H1 (cell line): ENCODE measurements at regions not wholly inside any gene's neighbourhood (a gene's known extent, or its start where the extent isn't known, plus 50 kb on each side); places are given as distances from the start of the nearest gene placed in this dataset.

Source experiments
- CTCF ChIA-PET: fragments of 300-600 bp; sonication (Branson Sonifier 250); formaldehyde crosslinking; loops from one replicate; lab custom pipeline; 2021; ENCODE audit not compliant: partially characterized antibody; lab: Charles Lee
- POLR2A ChIA-PET: fragments of 300-600 bp; sonication (Branson Sonifier 250); formaldehyde crosslinking; loops from one replicate; lab custom pipeline; 2021; ENCODE audit warnings: inconsistent platforms; ENCODE audit not compliant: partially characterized antibody; lab: Charles Lee
- DNase-seq, 2 experiments: peaks; one replicate each; pipeline versions ENCODE4 v3.0.0 to v3.0.0-alpha.2; 2010 to 2022; ENCODE audit warnings: low spot score in 2 of 2, low read depth in 1 of 2, mixed read lengths in 1 of 2
- FAIRE-seq: peaks from 2 replicates; lab custom pipeline; 2011; peaks lifted over from hg19 to GRCh38; lab: Jason Lieb, UNC
- H2AFZ ChIP-seq: 2 replicates; pipeline ENCODE4 v1.8.1; 2012; ENCODE audit warnings: low read length, inconsistent platforms
- H2AK5ac ChIP-seq: 2 replicates; pipeline ENCODE4 v1.6.1; 2013; ENCODE audit warnings: low read depth, low read length
- H2BK120ac ChIP-seq: replicated peaks from 2 replicates; pipeline ENCODE3; 2013; ENCODE audit warnings: low read depth, low read length, inconsistent platforms
- H2BK12ac ChIP-seq: 2 replicates; pipeline ENCODE4 v1.6.1; 2013; ENCODE audit warnings: low read depth, low read length
- H2BK15ac ChIP-seq: 2 replicates; pipeline ENCODE4 v1.6.1; 2013; ENCODE audit warnings: low read length
- H2BK20ac ChIP-seq: 2 replicates; pipeline ENCODE4 v1.6.1; 2013; ENCODE audit warnings: low read length
- H2BK5ac ChIP-seq: 2 replicates; pipeline ENCODE4 v1.6.1; 2013; ENCODE audit warnings: low read depth, low read length
- H3K14ac ChIP-seq: 2 replicates; pipeline ENCODE4 v1.6.1; 2013; ENCODE audit warnings: inconsistent platforms; ENCODE audit not compliant: insufficient read length
- H3K18ac ChIP-seq: 2 replicates; pipeline ENCODE4 v1.6.1; 2013; ENCODE audit warnings: low read length; ENCODE audit errors: extremely low read depth
- H3K23ac ChIP-seq: 2 replicates; pipeline ENCODE4 v1.6.1; 2013; ENCODE audit warnings: inconsistent platforms; ENCODE audit not compliant: insufficient read length
- H3K23me2 ChIP-seq: 2 replicates; pipeline ENCODE4 v1.6.1; 2013; ENCODE audit warnings: low read depth, low read length
- H3K27ac ChIP-seq: 2 replicates; pipeline ENCODE4 v1.6.1; 2011; ENCODE audit warnings: low read depth, low read length, inconsistent platforms
- H3K27me3 ChIP-seq, 4 experiments: replicated peaks in 1 of 4; 1 replicate in 1 of 4; 2 replicates in 3 of 4; pipeline versions ENCODE4 v1.6.1 to v1.8.1; 2011 to 2013; ENCODE audit warnings: low read length in 3 of 4, mild to moderate bottlenecking in 3 of 4, inconsistent platforms in 2 of 4, mixed read lengths in 2 of 4, moderate library complexity in 1 of 4; ENCODE audit not compliant: control insufficient read depth in 3 of 4, insufficient read depth in 3 of 4; ENCODE audit errors: extremely low read depth in 1 of 4
- H3K36me3 ChIP-seq, 4 experiments: 2 replicates each; pipeline versions ENCODE4 v1.6.1 to v1.8.1; 2011 to 2013; ENCODE audit warnings: mild to moderate bottlenecking in 4 of 4, low read length in 3 of 4, moderate library complexity in 2 of 4, control low read depth in 1 of 4, inconsistent platforms in 1 of 4; ENCODE audit not compliant: insufficient read depth in 4 of 4, control insufficient read depth in 2 of 4
- H3K4ac ChIP-seq: replicated peaks from 2 replicates; pipeline ENCODE3; 2013; ENCODE audit warnings: low read length, low read depth, mixed read lengths, inconsistent platforms; ENCODE audit not compliant: insufficient read length
- H3K4me1 ChIP-seq, 4 experiments: replicated peaks in 1 of 4; 1 replicate in 1 of 4; 2 replicates in 3 of 4; pipeline versions ENCODE4 v1.6.1 to v1.8.1; 2011 to 2013; ENCODE audit warnings: low read length in 3 of 4, inconsistent platforms in 2 of 4, mixed read lengths in 1 of 4; ENCODE audit not compliant: insufficient read depth in 4 of 4, control insufficient read depth in 3 of 4
- H3K4me2 ChIP-seq, 2 experiments: 2 replicates each; pipeline versions ENCODE4 v1.6.1 to v1.8.1; 2011 to 2013; ENCODE audit warnings: low read depth in 2 of 2, low read length in 2 of 2, control low read depth in 1 of 2, inconsistent platforms in 1 of 2, mild to moderate bottlenecking in 1 of 2; ENCODE audit not compliant: insufficient read depth in 1 of 2
- H3K4me3 ChIP-seq, 4 experiments: fragments of 200-600, 300-600 bp in 1 of 4; sonication (generic), shearing (Covaris generic), sonication (Bioruptor Twin) in 1 of 4; 2 replicates each; pipeline versions ENCODE4 v1.5.1 to v1.8.1; 2011 to 2016; ENCODE audit warnings: low read length in 4 of 4, low read depth in 3 of 4, control low read depth in 2 of 4, inconsistent platforms in 2 of 4, mild to moderate bottlenecking in 2 of 4, mixed read lengths in 1 of 4, moderate library complexity in 1 of 4; ENCODE audit not compliant: insufficient read depth in 2 of 4; ENCODE audit errors: extremely low read depth in 1 of 4
- H3K56ac ChIP-seq: replicated peaks from 2 replicates; pipeline ENCODE3; 2013; ENCODE audit warnings: low read depth, mild to moderate bottlenecking, mixed read lengths, low read length, inconsistent platforms; ENCODE audit not compliant: insufficient read length
- H3K79me1 ChIP-seq: 2 replicates; pipeline ENCODE4 v1.6.1; 2013; ENCODE audit warnings: low read depth, low read length, control low read depth
- H3K79me2 ChIP-seq, 2 experiments: 2 replicates each; pipeline versions ENCODE4 v1.6.1 to v1.8.1; 2012 to 2013; ENCODE audit warnings: low read length in 2 of 2, mild to moderate bottlenecking in 2 of 2, inconsistent platforms in 1 of 2; ENCODE audit not compliant: insufficient read depth in 2 of 2, control insufficient read depth in 1 of 2
- H3K9ac ChIP-seq, 4 experiments: replicated peaks in 1 of 4; 1 replicate in 1 of 4; 2 replicates in 3 of 4; pipeline versions ENCODE4 v1.6.1 to v1.8.1; 2011 to 2013; ENCODE audit warnings: low read depth in 3 of 4, low read length in 3 of 4, control low read depth in 2 of 4, mild to moderate bottlenecking in 2 of 4, moderate library complexity in 2 of 4, inconsistent platforms in 1 of 4; ENCODE audit errors: extremely low read depth in 1 of 4
- H3K9me3 ChIP-seq, 2 experiments: 2 replicates each; pipeline versions ENCODE4 v1.6.1 to v1.8.1; 2012 to 2013; ENCODE audit warnings: mild to moderate bottlenecking in 2 of 2, moderate library complexity in 2 of 2, control low read depth in 1 of 2, inconsistent platforms in 1 of 2, low read depth in 1 of 2, low read length in 1 of 2, mixed read lengths in 1 of 2; ENCODE audit not compliant: insufficient read depth in 2 of 2
- H4K20me1 ChIP-seq, 2 experiments: replicated peaks in 1 of 2; 2 replicates each; pipeline versions ENCODE3 to v1.8.1; 2011 to 2013; ENCODE audit warnings: inconsistent platforms in 2 of 2, low read length in 2 of 2, mild to moderate bottlenecking in 1 of 2; ENCODE audit not compliant: insufficient read depth in 2 of 2, control insufficient read depth in 1 of 2
- H4K5ac ChIP-seq: 2 replicates; pipeline ENCODE4 v1.6.1; 2013; ENCODE audit warnings: low read length, low read depth, mixed read lengths, inconsistent platforms; ENCODE audit not compliant: insufficient read length
- H4K8ac ChIP-seq: 2 replicates; pipeline ENCODE4 v1.8.0; 2013; ENCODE audit warnings: mild to moderate bottlenecking, moderate library complexity, low read length, inconsistent platforms; ENCODE audit not compliant: insufficient read depth; ENCODE audit errors: extremely low read depth
- H4K91ac ChIP-seq: replicated peaks from 2 replicates; pipeline ENCODE3; 2013; ENCODE audit warnings: low read length, mixed read lengths, inconsistent platforms; ENCODE audit not compliant: insufficient read length
- CBX5 ChIP-seq: fragments of 300-800, 300-1000 bp; sonication (generic); IDR thresholded peaks from 2 replicates; pipeline ENCODE4 v1.7.1; 2016; ENCODE audit warnings: antibody characterized with exemption, low read length, low read depth
- CHD2 ChIP-seq: IDR thresholded peaks from 2 replicates; pipeline ENCODE4 v1.6.1; 2012; ENCODE audit warnings: low read length, improper control_type of control experiment
- FOSL1 ChIP-seq: IDR thresholded peaks from 2 replicates; pipeline ENCODE4 v1.6.1; 2011; ENCODE audit warnings: mild to moderate bottlenecking, low read depth, low read length, moderate library complexity; ENCODE audit not compliant: insufficient read depth
- HDAC2 ChIP-seq, 2 experiments: fragments of 300-600 bp in 1 of 2; sonication (generic) in 1 of 2; IDR thresholded peaks; 2 replicates each; pipeline ENCODE4 v1.6.1; 2011 to 2012; ENCODE audit warnings: low read depth in 2 of 2, low read length in 2 of 2, mild to moderate bottlenecking in 2 of 2, moderate library complexity in 2 of 2, borderline replicate concordance in 1 of 2, inconsistent platforms in 1 of 2
- POLR2A ChIP-seq, 2 experiments: IDR thresholded peaks; 1 replicate in 1 of 2; 2 replicates in 1 of 2; pipeline ENCODE4 v1.6.1; 2011; ENCODE audit warnings: low read depth in 2 of 2, low read length in 2 of 2, mild to moderate bottlenecking in 2 of 2; ENCODE audit errors: control extremely low read depth in 1 of 2
- POU5F1 ChIP-seq: IDR thresholded peaks from 2 replicates; pipeline ENCODE4 v1.6.1; 2011; ENCODE audit warnings: low read depth, mild to moderate bottlenecking, low read length, moderate library complexity
- RXRA ChIP-seq: IDR thresholded peaks from 2 replicates; pipeline ENCODE4 v1.6.1; 2011; ENCODE audit warnings: low read depth, mild to moderate bottlenecking, low read length, moderate library complexity; ENCODE audit not compliant: insufficient read depth
- SP2 ChIP-seq: IDR thresholded peaks from 2 replicates; pipeline ENCODE4 v1.6.1; 2012; ENCODE audit warnings: mild to moderate bottlenecking, low read length, inconsistent platforms
- SRF ChIP-seq: IDR thresholded peaks from 2 replicates; pipeline ENCODE4 v1.6.1; 2011; ENCODE audit warnings: mild to moderate bottlenecking, low read depth, low read length, moderate library complexity
- TBP ChIP-seq: IDR thresholded peaks from 2 replicates; pipeline ENCODE4 v1.6.1; 2011; ENCODE audit warnings: low read depth, low read length, improper control_type of control experiment
- WGBS, 2 experiments: shearing (Covaris generic) in 1 of 2; methylation state at CpG; one replicate each; pipeline versions ENCODE4 v1.1.6 to v1.1.7; 2013 to 2015; ENCODE audit warnings: low lambda C conversion rate in 2 of 2, mixed read lengths in 2 of 2, inconsistent platforms in 1 of 2, low coverage in 1 of 2, missing lambda C conversion rate in 1 of 2; ENCODE audit not compliant: insufficient replicate concordance in 2 of 2, insufficient coverage in 1 of 2, insufficient read length in 1 of 2; ENCODE audit errors: extremely low coverage in 1 of 2, missing lambda C conversion rate in 1 of 2; 5-methylcytosine and 5-hydroxymethylcytosine counted together
- TF ChIP-seq, protein P1 (sequence below), 3 experiments: IDR thresholded peaks; 1 replicate in 2 of 3; 2 replicates in 1 of 3; pipeline versions ENCODE4 v1.5.1 to v1.6.1; 2011; ENCODE audit warnings: low read length in 3 of 3, mild to moderate bottlenecking in 3 of 3, inconsistent platforms in 2 of 3, low read depth in 1 of 3, moderate library complexity in 1 of 3; ENCODE audit not compliant: insufficient read depth in 1 of 3; ENCODE audit errors: control extremely low read depth in 1 of 3
- TF ChIP-seq, protein P2 (sequence below): IDR thresholded peaks from 2 replicates; pipeline ENCODE4 v1.6.1; 2011; ENCODE audit warnings: low read depth, mild to moderate bottlenecking, low read length; ENCODE audit not compliant: insufficient read depth

- no peak overlapping the region for H3K56ac ChIP-seq
- H3K23ac ChIP-seq, result no peak overlapping the region
- H3K79me2 ChIP-seq, result no peaks in the 10 kb centered on the region
- H2BK120ac ChIP-seq, result no peak overlapping the region
- no peak overlapping the region for H4K91ac ChIP-seq
- H3K27me3 ChIP-seq, result no peaks in the 10 kb centered on the region
- H2BK12ac ChIP-seq, result no peak overlapping the region
- no peak overlapping the region for H3K9ac ChIP-seq
- ChIA-PET POLR2A (no interaction called here), CTCF (interaction anchor here (0.8 kb wide), 1 partner anchor 19 kb away, joined by 3 read pairs; no protein-coding TSS in a partner anchor)
- no peak overlapping the region for H3K4ac ChIP-seq
- 79% methylated on average over 3 of the region's 3 CpGs; no CpG with 5 or more reads in 1 of the 2 experiments for WGBS, 2 experiments
- no peaks in the 10 kb centered on the region for H4K20me1 ChIP-seq
- no peak overlapping the region for H3K4me3 ChIP-seq
- H3K27ac ChIP-seq, result no peak overlapping the region
- H3K79me1 ChIP-seq, result no peaks in the 10 kb centered on the region
- H3K14ac ChIP-seq, result no peak overlapping the region
- no peak overlapping the region for H2AFZ ChIP-seq
- DNase-seq, result no peak
- no peak overlapping the region for H4K5ac ChIP-seq
- no peaks in the 10 kb centered on the region for H3K23me2 ChIP-seq
- no peak overlapping the region for H2AK5ac ChIP-seq
- no peak overlapping the region for H4K8ac ChIP-seq
- H2BK15ac ChIP-seq, result no peak overlapping the region
- no peak overlapping the region for H3K18ac ChIP-seq
- peaks cover 4 to 12% (median 11%) of the 10 kb centered on the region in 4 experiments for H3K4me1 ChIP-seq
- H3K9me3 ChIP-seq, result no peaks in the 10 kb centered on the region
- no peak for FAIRE-seq
- H3K4me2 ChIP-seq, result no peak overlapping the region
- no peaks in the 10 kb centered on the region for H3K36me3 ChIP-seq
- H2BK5ac ChIP-seq, result no peak overlapping the region
- H2BK20ac ChIP-seq, result no peak overlapping the region
- TF ChIP-seq POU5F1 (no peak), SP2 (no peak), HDAC2 (IDR thresholded peaks at IDR 0.05; ENCODE audit: borderline replicate concordance in 1 of 2, low read depth in 2 of 2, low read length in 2 of 2) (no peak), CBX5 (no peak), POLR2A (IDR thresholded peaks at IDR 0.05; ENCODE audit: control extremely low read depth in 1 of 2, low read depth in 2 of 2, low read length in 2 of 2) (no peak), SRF (no peak), TBP (no peak), FOSL1 (no peak), RXRA (no peak), CHD2 (no peak)
- TF ChIP-seq, protein P1, sequence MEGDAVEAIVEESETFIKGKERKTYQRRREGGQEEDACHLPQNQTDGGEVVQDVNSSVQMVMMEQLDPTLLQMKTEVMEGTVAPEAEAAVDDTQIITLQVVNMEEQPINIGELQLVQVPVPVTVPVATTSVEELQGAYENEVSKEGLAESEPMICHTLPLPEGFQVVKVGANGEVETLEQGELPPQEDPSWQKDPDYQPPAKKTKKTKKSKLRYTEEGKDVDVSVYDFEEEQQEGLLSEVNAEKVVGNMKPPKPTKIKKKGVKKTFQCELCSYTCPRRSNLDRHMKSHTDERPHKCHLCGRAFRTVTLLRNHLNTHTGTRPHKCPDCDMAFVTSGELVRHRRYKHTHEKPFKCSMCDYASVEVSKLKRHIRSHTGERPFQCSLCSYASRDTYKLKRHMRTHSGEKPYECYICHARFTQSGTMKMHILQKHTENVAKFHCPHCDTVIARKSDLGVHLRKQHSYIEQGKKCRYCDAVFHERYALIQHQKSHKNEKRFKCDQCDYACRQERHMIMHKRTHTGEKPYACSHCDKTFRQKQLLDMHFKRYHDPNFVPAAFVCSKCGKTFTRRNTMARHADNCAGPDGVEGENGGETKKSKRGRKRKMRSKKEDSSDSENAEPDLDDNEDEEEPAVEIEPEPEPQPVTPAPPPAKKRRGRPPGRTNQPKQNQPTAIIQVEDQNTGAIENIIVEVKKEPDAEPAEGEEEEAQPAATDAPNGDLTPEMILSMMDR (IDR thresholded peaks at IDR 0.05; ENCODE audit: control extremely low read depth in 1 of 3, insufficient read depth in 1 of 3, low read depth in 1 of 3, low read length in 3 of 3), result no peak
- TF ChIP-seq, protein P2, sequence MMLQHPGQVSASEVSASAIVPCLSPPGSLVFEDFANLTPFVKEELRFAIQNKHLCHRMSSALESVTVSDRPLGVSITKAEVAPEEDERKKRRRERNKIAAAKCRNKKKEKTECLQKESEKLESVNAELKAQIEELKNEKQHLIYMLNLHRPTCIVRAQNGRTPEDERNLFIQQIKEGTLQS, result no peak
Observed at GRCh38 chr15:81530271-81530691, 156.3 kb upstream of the TMC3 start.
